HFFc6 (cell line): ENCODE measurements at regions not wholly inside any gene's neighbourhood (a gene's known extent, or its start where the extent isn't known, plus 50 kb on each side); places are given as distances from the start of the nearest gene placed in this dataset.
"Not testable (repeated sequence)": the region's sequence is repeated elsewhere in the genome, so short reads cannot be mapped to it uniquely, and the experiment has no call there.

Source experiments
- DNase-seq: peaks from one replicate; pipeline ENCODE4 v3.0.0-alpha.2; 2018
- H3K27ac Mint-ChIP-seq: 2 replicates; pipeline ENCODE4 v1.8.0; 2020; ENCODE audit warnings: mild to moderate bottlenecking, mixed read lengths
- H3K27me3 Mint-ChIP-seq: 2 replicates; pipeline ENCODE4 v1.8.0; 2021; ENCODE audit warnings: mild to moderate bottlenecking, moderate library complexity, mixed read lengths; ENCODE audit not compliant: insufficient read depth
- H3K36me3 Mint-ChIP-seq: 2 replicates; pipeline ENCODE4 v1.8.0; 2021; ENCODE audit warnings: low read depth, mixed read lengths
- H3K4me1 Mint-ChIP-seq: 2 replicates; pipeline ENCODE4 v1.8.0; 2020; ENCODE audit warnings: low read depth, mixed read lengths
- H3K4me3 Mint-ChIP-seq: 2 replicates; pipeline ENCODE4 v1.8.0; 2020; ENCODE audit warnings: mild to moderate bottlenecking, moderate library complexity, mixed read lengths
- H3K9me3 Mint-ChIP-seq: 2 replicates; pipeline ENCODE4 v1.8.0; 2020; ENCODE audit warnings: mild to moderate bottlenecking, mixed read lengths
- CTCF ChIP-seq: fragments of 200-600 bp; sonication (generic); IDR thresholded peaks from 2 replicates; pipeline ENCODE4 v1.5.0; 2021; ENCODE audit warnings: antibody characterized with exemption, mild to moderate bottlenecking

GRCh38 chr9:38244971-38245370 is 147.5 kb upstream of the ALDH1B1 start:
- no peak overlapping the region for H3K4me3 Mint-ChIP-seq
- DNase-seq: no peak
- TF ChIP-seq CTCF: no peak
- peaks cover 22% of the 10 kb centered on the region for H3K27me3 Mint-ChIP-seq
- H3K36me3 Mint-ChIP-seq: no peaks in the 10 kb centered on the region
- H3K27ac Mint-ChIP-seq: no peak overlapping the region
- peaks cover 4% of the 10 kb centered on the region; the same call in 1 of the 2 replicates for H3K9me3 Mint-ChIP-seq
- no peaks in the 10 kb centered on the region for H3K4me1 Mint-ChIP-seq

- Mint-ChIP-seq H3K9me3 (peaks cover 4% of the 10 kb centered on the region; the same call in 1 of the 2 replicates), H3K27me3 (peaks cover 17% of the 10 kb centered on the region), H3K4me3 (no peak overlapping the region), H3K27ac (no peak overlapping the region), H3K36me3 (no peaks in the 10 kb centered on the region), H3K4me1 (no peaks in the 10 kb centered on the region)
- no peak for TF ChIP-seq CTCF
- no peak for DNase-seq
Observed at GRCh38 chr9:38243993-38244392, 148.5 kb upstream of the ALDH1B1 start.

GRCh38 chr9:38242151-38242550 is 150.4 kb upstream of the ALDH1B1 start:
- H3K27ac Mint-ChIP-seq: not testable (repeated sequence)

GRCh38 chr9:38240051-38240450 is 152.5 kb upstream of the ALDH1B1 start:
- peaks cover 21% of the 10 kb centered on the region for H3K27me3 Mint-ChIP-seq
- H3K9me3 Mint-ChIP-seq: peaks cover 4% of the 10 kb centered on the region; the same call in 1 of the 2 replicates
- H3K4me3 Mint-ChIP-seq: no peak overlapping the region
- H3K36me3 Mint-ChIP-seq: no peaks in the 10 kb centered on the region
- DNase-seq: no peak
- H3K27ac Mint-ChIP-seq: no peak overlapping the region
- TF ChIP-seq CTCF: no peak
- no peaks in the 10 kb centered on the region for H3K4me1 Mint-ChIP-seq

More at GRCh38 chr9:38242151-38242550, 150.4 kb upstream of the ALDH1B1 start:
- peaks cover 23% of the 10 kb centered on the region for H3K27me3 Mint-ChIP-seq
- not testable (repeated sequence) for H3K36me3 Mint-ChIP-seq, H3K4me3 Mint-ChIP-seq, H3K9me3 Mint-ChIP-seq, DNase-seq, H3K4me1 Mint-ChIP-seq

GRCh38 chr9:38235244-38235643 is 157.3 kb upstream of the ALDH1B1 start:
- Mint-ChIP-seq H3K27ac (no peak overlapping the region), H3K4me3 (no peak overlapping the region), H3K9me3 (no peaks in the 10 kb centered on the region), H3K4me1 (no peaks in the 10 kb centered on the region), H3K36me3 (no peaks in the 10 kb centered on the region), H3K27me3 (peaks cover 41% of the 10 kb centered on the region)
- TF ChIP-seq CTCF: no peak
- no peak for DNase-seq

GRCh38 chr9:38234479-38235170 is 157.9 kb upstream of the ALDH1B1 start:
- Mint-ChIP-seq H3K4me1 (no peaks in the 10 kb centered on the region), H3K27me3 (peaks cover 47% of the 10 kb centered on the region), H3K4me3 (no peak overlapping the region), H3K36me3 (no peaks in the 10 kb centered on the region), H3K27ac (no peak overlapping the region), H3K9me3 (no peaks in the 10 kb centered on the region)
- DNase-seq: no peak
- no peak for TF ChIP-seq CTCF
